CD14-positive monocyte (primary cell): ENCODE measurements at regions not wholly inside any gene's neighbourhood (a gene's known extent, or its start where the extent isn't known, plus 50 kb on each side); places are given as distances from the start of the nearest gene placed in this dataset.

Experiments used
- DNase-seq, 3 donors: peaks; one replicate each; pipeline ENCODE4 v3.0.0-alpha.2; 2011 to 2022
- H2AFZ ChIP-seq: 2 replicates; pipeline ENCODE4 v1.6.0; 2012; ENCODE audit warnings: mild to moderate bottlenecking, low read depth, low read length, inconsistent platforms; ENCODE audit not compliant: insufficient read depth, poor library complexity, severe bottlenecking
- H3K27ac ChIP-seq, 2 donors: 1 replicate in 1 of 2; 2 replicates in 1 of 2; pipeline ENCODE4 v1.5.1; 2012 to 2013; ENCODE audit warnings: low read length in 2 of 2, control low read depth in 1 of 2, inconsistent platforms in 1 of 2, low read depth in 1 of 2, mild to moderate bottlenecking in 1 of 2
- H3K27me3 ChIP-seq, 2 donors: one replicate each; pipeline versions ENCODE4 v1.6.0 to v1.6.1; 2011 to 2013; ENCODE audit warnings: low read length in 2 of 2; ENCODE audit not compliant: control insufficient read depth in 2 of 2, insufficient read depth in 2 of 2
- H3K36me3 ChIP-seq, 2 donors: replicated peaks in 1 of 2; 1 replicate in 1 of 2; 2 replicates in 1 of 2; pipeline versions ENCODE4 v1.5.1 to v1.6.1; 2012 to 2013; ENCODE audit warnings: low read length in 2 of 2, control low read depth in 1 of 2, inconsistent platforms in 1 of 2, mild to moderate bottlenecking in 1 of 2; ENCODE audit not compliant: insufficient read depth in 2 of 2, control insufficient read depth in 1 of 2
- H3K4me1 ChIP-seq, 2 donors: 1 replicate in 1 of 2; 2 replicates in 1 of 2; pipeline versions ENCODE4 v1.5.1 to v1.6.1; 2012 to 2013; ENCODE audit warnings: low read length in 2 of 2, control low read depth in 1 of 2, inconsistent platforms in 1 of 2, mild to moderate bottlenecking in 1 of 2, moderate library complexity in 1 of 2; ENCODE audit not compliant: insufficient read depth in 2 of 2, control insufficient read depth in 1 of 2
- H3K4me2 ChIP-seq: replicated peaks from 2 replicates; pipeline ENCODE3; 2012; ENCODE audit warnings: low read length, moderate library complexity, mild to moderate bottlenecking; ENCODE audit not compliant: poor library complexity, severe bottlenecking; ENCODE audit errors: extremely low read depth
- H3K4me3 ChIP-seq, 3 experiments: fragments of 200-600 bp in 1 of 3; sonication (generic) in 1 of 3; replicated peaks in 1 of 3; 1 replicate in 2 of 3; 2 replicates in 1 of 3; pipeline ENCODE4 v1.5.1; 2011 to 2013; ENCODE audit warnings: low read length in 3 of 3, mild to moderate bottlenecking in 3 of 3, control low read depth in 2 of 3, low read depth in 2 of 3, inconsistent platforms in 1 of 3, moderate library complexity in 1 of 3
- H3K79me2 ChIP-seq: 2 replicates; pipeline ENCODE4 v1.6.0; 2012; ENCODE audit warnings: mild to moderate bottlenecking, control low read depth, inconsistent platforms, low read length, moderate library complexity; ENCODE audit not compliant: insufficient read depth
- H3K9ac ChIP-seq: 2 replicates; pipeline ENCODE4 v1.6.0; 2017; ENCODE audit warnings: low read length, mild to moderate bottlenecking; ENCODE audit not compliant: insufficient read depth, poor library complexity, severe bottlenecking
- H3K9me3 ChIP-seq, 2 donors: replicated peaks in 1 of 2; 1 replicate in 1 of 2; 2 replicates in 1 of 2; pipeline versions ENCODE4 v1.5.1 to v1.6.1; 2012 to 2013; ENCODE audit warnings: low read length in 2 of 2, control low read depth in 1 of 2; ENCODE audit not compliant: control insufficient read depth in 1 of 2, insufficient read depth in 1 of 2
- H4K20me1 ChIP-seq: 2 replicates; pipeline ENCODE4 v1.6.0; 2012; ENCODE audit warnings: mild to moderate bottlenecking, low read length, control low read depth, moderate library complexity; ENCODE audit not compliant: insufficient read depth
- H3K27ac Mint-ChIP-seq, 7 donors: one replicate each; pipeline ENCODE4 v1.8.0; 2020; ENCODE audit warnings: mild to moderate bottlenecking in 7 of 7, mixed read lengths in 7 of 7, moderate library complexity in 6 of 7, inconsistent platforms in 2 of 7
- H3K27me3 Mint-ChIP-seq, 3 donors: one replicate each; pipeline ENCODE4 v1.8.0; 2021 to 2022; ENCODE audit warnings: low read depth in 3 of 3, mild to moderate bottlenecking in 3 of 3, mixed read lengths in 3 of 3, moderate library complexity in 3 of 3, inconsistent platforms in 1 of 3
- H3K36me3 Mint-ChIP-seq, 2 donors: one replicate each; pipeline ENCODE4 v1.8.0; 2020; ENCODE audit warnings: mixed read lengths in 2 of 2, inconsistent platforms in 1 of 2, mild to moderate bottlenecking in 1 of 2
- H3K4me1 Mint-ChIP-seq: one replicate; pipeline ENCODE4 v1.8.0; 2020; ENCODE audit warnings: mild to moderate bottlenecking, mixed read lengths
- H3K4me3 Mint-ChIP-seq, 2 donors: one replicate each; pipeline ENCODE4 v1.8.0; 2020; ENCODE audit warnings: mild to moderate bottlenecking in 2 of 2, mixed read lengths in 2 of 2, moderate library complexity in 1 of 2
- H3K9me3 Mint-ChIP-seq, 7 donors: one replicate each; pipeline ENCODE4 v1.8.0; 2020 to 2022; ENCODE audit warnings: mixed read lengths in 7 of 7, mild to moderate bottlenecking in 6 of 7, moderate library complexity in 6 of 7, inconsistent platforms in 2 of 7
- WGBS: methylation state at CpG from one replicate; pipeline ENCODE4 v1.1.5; 2013; ENCODE audit warnings: missing lambda C conversion rate; ENCODE audit not compliant: insufficient coverage; 5-methylcytosine and 5-hydroxymethylcytosine counted together
- intact Hi-C, 2 donors: fragments of 100-400 bp; cut with micrococcal nuclease; formaldehyde crosslinking; loops; one replicate each; pipeline versions ENCODE4 v1.15.0 to v1.15.1; 2023
- TF ChIP-seq, protein P1 (sequence below): fragments of 200-600 bp; IDR thresholded peaks from one replicate; pipeline ENCODE4 v1.8.0; 2022; ENCODE audit warnings: antibody characterized with exemption, mild to moderate bottlenecking

- Histone ChIP-seq H3K36me3 (no peaks in the 10 kb centered on the region), H2AFZ (no peak overlapping the region), H3K79me2 (no peaks in the 10 kb centered on the region), H3K9me3 (no peaks in the 10 kb centered on the region), H3K9ac (no peak overlapping the region), H3K27me3 (no peaks in the 10 kb centered on the region), H4K20me1 (no peaks in the 10 kb centered on the region), H3K4me2 (no peak overlapping the region), H3K4me3 (no peak overlapping the region), H3K27ac (no peak overlapping the region), H3K4me1 (no peaks in the 10 kb centered on the region)
- no peaks in the 10 kb centered on the region for H3K9me3 Mint-ChIP-seq
- DNase-seq = no peak
- H3K27ac Mint-ChIP-seq = no peak overlapping the region
- WGBS = 100% methylated on average over 3 of the region's 4 CpGs
- no peak overlapping the region for H3K4me3 Mint-ChIP-seq
- H3K4me1 Mint-ChIP-seq = no peaks in the 10 kb centered on the region
- peaks cover 3 to 4% (median 3%) of the 10 kb centered on the region in 3 donors for H3K27me3 Mint-ChIP-seq
- intact Hi-C loops = no loop called here
- no peaks in the 10 kb centered on the region for H3K36me3 Mint-ChIP-seq
- TF ChIP-seq, protein P1, sequence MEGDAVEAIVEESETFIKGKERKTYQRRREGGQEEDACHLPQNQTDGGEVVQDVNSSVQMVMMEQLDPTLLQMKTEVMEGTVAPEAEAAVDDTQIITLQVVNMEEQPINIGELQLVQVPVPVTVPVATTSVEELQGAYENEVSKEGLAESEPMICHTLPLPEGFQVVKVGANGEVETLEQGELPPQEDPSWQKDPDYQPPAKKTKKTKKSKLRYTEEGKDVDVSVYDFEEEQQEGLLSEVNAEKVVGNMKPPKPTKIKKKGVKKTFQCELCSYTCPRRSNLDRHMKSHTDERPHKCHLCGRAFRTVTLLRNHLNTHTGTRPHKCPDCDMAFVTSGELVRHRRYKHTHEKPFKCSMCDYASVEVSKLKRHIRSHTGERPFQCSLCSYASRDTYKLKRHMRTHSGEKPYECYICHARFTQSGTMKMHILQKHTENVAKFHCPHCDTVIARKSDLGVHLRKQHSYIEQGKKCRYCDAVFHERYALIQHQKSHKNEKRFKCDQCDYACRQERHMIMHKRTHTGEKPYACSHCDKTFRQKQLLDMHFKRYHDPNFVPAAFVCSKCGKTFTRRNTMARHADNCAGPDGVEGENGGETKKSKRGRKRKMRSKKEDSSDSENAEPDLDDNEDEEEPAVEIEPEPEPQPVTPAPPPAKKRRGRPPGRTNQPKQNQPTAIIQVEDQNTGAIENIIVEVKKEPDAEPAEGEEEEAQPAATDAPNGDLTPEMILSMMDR = no peak
Observed at GRCh38 chr2:120917886-120918285, 182.2 kb downstream of the GLI2 start.

DNA sequence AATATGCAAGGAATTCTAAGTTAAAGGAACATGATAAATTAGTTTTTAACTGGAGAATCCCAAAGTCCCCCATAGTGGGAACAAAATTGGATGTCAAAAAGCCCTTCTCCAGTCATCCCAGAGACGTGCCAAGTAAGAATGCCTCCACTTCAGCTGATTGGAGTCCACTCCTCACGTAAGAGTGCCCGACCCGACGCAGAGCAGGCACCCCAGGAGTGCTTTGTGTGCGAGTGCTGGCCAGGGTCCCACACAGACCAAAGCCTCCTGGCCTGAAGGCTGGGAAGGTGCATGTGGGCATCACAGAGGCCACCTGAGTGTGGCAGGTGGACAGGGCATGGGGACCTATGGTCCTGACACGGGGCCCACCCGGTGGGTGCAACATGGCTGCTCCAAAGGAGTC, 183.5 kb downstream of the GLI2 start:
- 98% methylated on average over 7 of the region's 8 CpGs for WGBS
- no peak overlapping the region for H3K27ac Mint-ChIP-seq
- H3K4me1 ChIP-seq = no peaks in the 10 kb centered on the region

More for the DNA sequence above, 183.5 kb downstream of the GLI2 start:
- H3K27me3 Mint-ChIP-seq = peaks cover 1 to 4% (median 3%) of the 10 kb centered on the region in 3 donors
- Histone ChIP-seq H3K9ac (no peak overlapping the region), H2AFZ (no peak overlapping the region), H3K36me3 (no peaks in the 10 kb centered on the region), H4K20me1 (no peaks in the 10 kb centered on the region), H3K4me3 (no peak overlapping the region), H3K9me3 (no peaks in the 10 kb centered on the region), H3K27ac (no peak overlapping the region), H3K27me3 (no peaks in the 10 kb centered on the region), H3K4me2 (no peak overlapping the region), H3K79me2 (no peaks in the 10 kb centered on the region)
- H3K9me3 Mint-ChIP-seq = no peaks in the 10 kb centered on the region
- no peaks in the 10 kb centered on the region for H3K4me1 Mint-ChIP-seq
- H3K4me3 Mint-ChIP-seq = no peak overlapping the region
- no peaks in the 10 kb centered on the region for H3K36me3 Mint-ChIP-seq
- TF ChIP-seq, protein P1 = no peak
- intact Hi-C loops = no loop called here
- no peak for DNase-seq
